Omental fat pad (tissue), 3 donors: ENCODE measurements at regions not wholly inside any gene's neighbourhood (a gene's known extent, or its start where the extent isn't known, plus 50 kb on each side); places are given as distances from the start of the nearest gene placed in this dataset.
"Not testable (repeated sequence)": the region's sequence is repeated elsewhere in the genome, so short reads cannot be mapped to it uniquely, and the experiment has no call there.

ENCODE experiments used
- ATAC-seq: fragments of 150-250 bp; one replicate; pipeline ENCODE4 v1.9.1; 2016; ENCODE audit warnings: mild to moderate bottlenecking, moderate library complexity; ENCODE audit not compliant: low FRiP score
- DNase-seq: peaks from one replicate; pipeline ENCODE4 v3.0.0-alpha.2; 2019; ENCODE audit warnings: low spot score
- CTCF ChIP-seq, 3 donors: fragments of 450-650 bp; IDR thresholded peaks; one replicate each; pipeline ENCODE4 v1.5.1; 2016 to 2017; ENCODE audit warnings: antibody characterized with exemption in 3 of 3, mild to moderate bottlenecking in 3 of 3, moderate library complexity in 2 of 3

GRCh38 chr7:114082642-114083165 lies 163.9 kb upstream of the PPP1R3A start:
- no peak for DNase-seq
- ATAC-seq = no peak

GRCh38 chr7:114081606-114082425 lies 163.0 kb upstream of the PPP1R3A start:
- no peak for DNase-seq
- no peak for TF ChIP-seq CTCF (IDR thresholded peaks at IDR 0.05)
- ATAC-seq = no peak

More at GRCh38 chr7:114082642-114083165, 163.9 kb upstream of the PPP1R3A start:
- no peak for TF ChIP-seq CTCF (IDR thresholded peaks at IDR 0.05)

- not testable (repeated sequence) for DNase-seq
Measured at GRCh38 chr7:114077158-114077524, 158.3 kb upstream of the PPP1R3A start.

GRCh38 chr7:114076392-114077157 lies 157.8 kb upstream of the PPP1R3A start:
- not testable (repeated sequence) for DNase-seq, ATAC-seq

More at GRCh38 chr7:114077158-114077524, 158.3 kb upstream of the PPP1R3A start:
- ATAC-seq = not testable (repeated sequence)

GRCh38 chr7:114073701-114074100 lies 154.9 kb upstream of the PPP1R3A start:
- no peak for TF ChIP-seq CTCF (IDR thresholded peaks at IDR 0.05)
- DNase-seq (no peak), ATAC-seq (no peak)

- no peak for TF ChIP-seq CTCF (IDR thresholded peaks at IDR 0.05)
- ATAC-seq (no peak), DNase-seq (no peak)
Measured at GRCh38 chr7:114070246-114070645, 151.4 kb upstream of the PPP1R3A start.

GRCh38 chr7:114062810-114063209 lies 144.0 kb upstream of the PPP1R3A start:
- DNase-seq (no peak), ATAC-seq (no peak)
- no peak for TF ChIP-seq CTCF (IDR thresholded peaks at IDR 0.05)
